Left ventricle myocardium inferior (tissue), 1 donor: ENCODE measurements at regions not wholly inside any gene's neighbourhood (a gene's known extent, or its start where the extent isn't known, plus 50 kb on each side); places are given as distances from the start of the nearest gene placed in this dataset.

Experiments used
- DNase-seq: peaks from one replicate; pipeline ENCODE4 v3.0.0-alpha.2; 2020
- H3K27ac ChIP-seq: fragments of 200-600 bp; replicated peaks from 2 replicates; pipeline ENCODE4 v1.8.0; 2021
- H3K27me3 ChIP-seq: fragments of 200-600 bp; 2 replicates; pipeline ENCODE4 v1.8.0; 2021; ENCODE audit warnings: low read depth
- H3K36me3 ChIP-seq: fragments of 200-600 bp; 2 replicates; pipeline ENCODE4 v1.8.0; 2021
- H3K4me1 ChIP-seq: fragments of 200-600 bp; 2 replicates; pipeline ENCODE4 v1.8.0; 2021
- H3K4me3 ChIP-seq: fragments of 200-600 bp; 2 replicates; pipeline ENCODE4 v1.8.0; 2021; ENCODE audit warnings: mild to moderate bottlenecking, moderate library complexity
- H3K9me3 ChIP-seq: fragments of 200-600 bp; replicated peaks from 2 replicates; pipeline ENCODE4 v1.8.0; 2021
- CTCF ChIP-seq: fragments of 200-600 bp; IDR thresholded peaks from 2 replicates; pipeline ENCODE4 v1.8.0; 2021; ENCODE audit warnings: antibody characterized with exemption, mild to moderate bottlenecking, borderline replicate concordance
- intact Hi-C: fragments of 100-400 bp; cut with micrococcal nuclease; formaldehyde crosslinking; loops from one replicate; pipeline ENCODE4 v1.11.0; 2022
- donor health status: DM: no; HTN: yes; CAD: no; lungs with severe emphysema.

DNA sequence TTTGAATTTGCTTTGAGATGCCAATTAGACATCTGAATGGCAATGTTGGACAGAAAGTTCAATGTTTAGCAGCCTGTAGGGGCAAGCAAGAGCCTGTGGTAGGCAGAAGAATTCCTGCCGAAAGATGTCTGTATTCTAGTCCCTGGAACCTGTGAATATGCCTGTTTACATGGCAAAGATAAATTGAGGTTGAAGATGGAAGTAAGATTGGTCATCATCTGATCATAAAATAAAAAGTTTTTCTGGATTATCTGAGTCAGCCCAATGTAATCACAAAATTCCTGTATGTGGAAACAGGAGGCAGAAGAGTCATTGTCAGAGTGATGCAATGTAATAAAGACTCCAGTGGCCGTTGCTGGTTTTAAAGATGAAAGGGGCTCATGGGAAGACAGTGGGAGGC is 430.5 kb downstream of the MDFIC start:
- Histone ChIP-seq H3K9me3 (no peaks in the 10 kb centered on the region), H3K36me3 (no peaks in the 10 kb centered on the region), H3K27ac (no peak overlapping the region), H3K4me1 (no peaks in the 10 kb centered on the region), H3K27me3 (no peaks in the 10 kb centered on the region), H3K4me3 (no peak overlapping the region)
- intact Hi-C loops: no loop called here
- TF ChIP-seq CTCF: no peak
- DNase-seq: no peak

DNA sequence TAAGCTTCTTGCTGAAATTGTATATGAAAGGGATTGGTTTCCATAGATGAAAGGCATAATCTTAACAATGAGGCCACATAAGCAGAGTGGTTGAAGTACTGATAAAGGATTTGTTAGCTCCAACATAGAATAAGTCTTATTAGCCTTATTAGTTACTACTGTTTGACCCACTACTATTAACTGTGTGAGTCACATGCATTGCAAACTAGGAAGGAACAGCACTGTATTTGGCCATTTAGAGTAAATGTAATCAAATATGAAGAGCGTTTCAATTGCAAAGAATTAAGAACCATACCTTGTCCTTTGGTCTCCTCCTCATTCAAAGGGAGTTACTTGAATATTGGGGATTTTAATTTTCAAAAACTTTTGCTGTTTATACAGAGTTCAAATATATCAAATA is 428.9 kb downstream of the MDFIC start:
- Histone ChIP-seq H3K4me3 (no peak overlapping the region), H3K27me3 (no peaks in the 10 kb centered on the region)

GRCh38 chr7:115349635-115350034 is 427.7 kb downstream of the MDFIC start:
- Histone ChIP-seq H3K4me3 (no peak overlapping the region), H3K9me3 (no peaks in the 10 kb centered on the region), H3K4me1 (no peaks in the 10 kb centered on the region), H3K27ac (no peak overlapping the region), H3K36me3 (no peaks in the 10 kb centered on the region), H3K27me3 (no peaks in the 10 kb centered on the region)
- no peak for DNase-seq
- no peak for TF ChIP-seq CTCF
- intact Hi-C loops: no loop called here

More for the DNA sequence above, 428.9 kb downstream of the MDFIC start:
- intact Hi-C loops: no loop called here
- H3K36me3 ChIP-seq: no peaks in the 10 kb centered on the region
- no peaks in the 10 kb centered on the region for H3K9me3 ChIP-seq
- DNase-seq: no peak
- TF ChIP-seq CTCF: no peak
- no peak overlapping the region for H3K27ac ChIP-seq
- no peaks in the 10 kb centered on the region for H3K4me1 ChIP-seq

DNA sequence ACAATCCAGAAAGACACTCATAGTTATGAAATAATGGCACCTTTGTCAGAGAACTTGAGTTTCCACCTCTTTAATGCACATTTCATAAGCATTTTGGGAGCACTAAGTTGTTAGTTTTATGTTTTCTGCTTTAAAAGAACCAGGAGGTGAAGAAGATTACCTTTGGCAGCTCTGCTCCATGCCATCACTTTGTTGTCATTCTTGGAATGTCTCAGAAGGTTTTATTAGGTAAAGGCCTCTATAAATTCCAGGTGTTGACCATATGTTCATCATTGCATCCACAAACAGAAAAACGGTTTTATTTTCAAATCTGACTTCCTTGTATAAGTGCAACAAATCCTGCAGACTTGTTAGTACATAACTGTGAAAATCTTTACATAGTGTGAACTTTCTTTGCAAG is 424.8 kb downstream of the MDFIC start:
- Histone ChIP-seq H3K9me3 (no peaks in the 10 kb centered on the region), H3K4me1 (no peaks in the 10 kb centered on the region), H3K4me3 (no peak overlapping the region), H3K27ac (no peak overlapping the region), H3K36me3 (no peaks in the 10 kb centered on the region), H3K27me3 (no peaks in the 10 kb centered on the region)
- DNase-seq: no peak
- no peak for TF ChIP-seq CTCF
- intact Hi-C loops: no loop called here

DNA sequence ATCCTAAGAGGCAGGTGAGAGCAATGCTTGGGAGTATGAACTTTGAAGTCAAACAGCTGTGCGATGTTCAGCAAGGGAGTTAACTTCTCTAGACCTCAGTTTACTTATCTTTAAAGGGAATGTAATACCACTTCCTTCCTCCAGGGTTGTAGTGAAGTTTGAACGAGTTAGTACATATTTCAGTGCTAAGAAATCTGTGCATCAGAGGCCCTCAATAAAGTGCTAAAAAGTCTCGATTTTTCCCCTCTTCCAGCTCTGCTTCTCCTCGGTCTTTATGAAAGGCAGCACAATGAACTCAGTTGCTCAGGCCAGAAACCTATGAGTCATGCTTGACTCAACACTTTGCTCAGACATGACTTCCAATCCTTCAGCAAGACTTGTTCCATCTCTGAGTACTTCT is 418.9 kb downstream of the MDFIC start:
- no peak for TF ChIP-seq CTCF
- Histone ChIP-seq H3K4me1 (no peaks in the 10 kb centered on the region), H3K27ac (no peak overlapping the region), H3K4me3 (no peak overlapping the region), H3K9me3 (no peaks in the 10 kb centered on the region), H3K27me3 (no peaks in the 10 kb centered on the region), H3K36me3 (no peaks in the 10 kb centered on the region)
- intact Hi-C loops: no loop called here
- DNase-seq: no peak

- intact Hi-C loops: no loop called here
- no peak for DNase-seq
- Histone ChIP-seq H3K4me3 (no peak overlapping the region), H3K27me3 (no peaks in the 10 kb centered on the region), H3K27ac (no peak overlapping the region), H3K4me1 (no peaks in the 10 kb centered on the region), H3K9me3 (no peaks in the 10 kb centered on the region), H3K36me3 (no peaks in the 10 kb centered on the region)
- no peak for TF ChIP-seq CTCF
Observed at GRCh38 chr7:115338016-115338415, 416.1 kb downstream of the MDFIC start.
